GM23338 (cell line): ENCODE measurements at regions not wholly inside any gene's neighbourhood (a gene's known extent, or its start where the extent isn't known, plus 50 kb on each side); places are given as distances from the start of the nearest gene placed in this dataset.
A peak's percentile ranks its signal among the peaks of the same experiment; 100 is the strongest.

Experiments
- ATAC-seq: fragments of 200-7000 bp; cut with Tn5 transposase; 3 replicates; pipeline ENCODE4 v1.9.1; 2020
- DNase-seq: peaks from one replicate; pipeline ENCODE4 v3.0.0-alpha.2; 2015; ENCODE audit warnings: low spot score
- H2AFZ ChIP-seq: fragments of 200-600 bp; sonication (generic); 2 replicates; pipeline ENCODE4 v1.8.0; 2016; ENCODE audit warnings: antibody characterized with exemption, mild to moderate bottlenecking, moderate library complexity
- H3F3A ChIP-seq: fragments of 200-600 bp; sonication (generic); replicated peaks from 2 replicates; pipeline ENCODE4 v1.8.0; 2017; ENCODE audit warnings: antibody characterized with exemption, mixed run types, low read depth
- H3K27ac ChIP-seq: fragments of 200-600 bp; sonication (generic); 2 replicates; pipeline ENCODE4 v1.6.1; 2016; ENCODE audit warnings: low read depth
- H3K27me3 ChIP-seq: fragments of 200-600 bp; sonication (generic); 2 replicates; pipeline ENCODE4 v1.8.0; 2016; ENCODE audit warnings: mild to moderate bottlenecking, mixed run types, moderate library complexity; ENCODE audit not compliant: insufficient read depth
- H3K36me3 ChIP-seq: fragments of 200-600 bp; sonication (generic); 2 replicates; pipeline ENCODE4 v1.8.0; 2016; ENCODE audit warnings: mild to moderate bottlenecking; ENCODE audit not compliant: insufficient read depth
- H3K4me1 ChIP-seq: fragments of 200-600 bp; sonication (generic); 2 replicates; pipeline ENCODE4 v1.8.0; 2016; ENCODE audit warnings: mild to moderate bottlenecking, moderate library complexity; ENCODE audit not compliant: insufficient read depth
- H3K4me2 ChIP-seq: fragments of 200-600 bp; sonication (generic); 2 replicates; pipeline ENCODE4 v1.7.1; 2017; ENCODE audit warnings: mixed run types
- H3K4me3 ChIP-seq: fragments of 200-600 bp; sonication (generic); 2 replicates; pipeline ENCODE4 v1.6.1; 2016; ENCODE audit warnings: mixed run types
- H3K79me2 ChIP-seq: fragments of 200-600 bp; sonication (generic); replicated peaks from 2 replicates; pipeline ENCODE4 v1.8.0; 2017; ENCODE audit warnings: mild to moderate bottlenecking; ENCODE audit not compliant: insufficient read depth
- H3K9me2 ChIP-seq: fragments of 200-600 bp; sonication (generic); 2 replicates; pipeline ENCODE4 v1.8.0; 2017; ENCODE audit not compliant: insufficient read depth
- H4K20me1 ChIP-seq: fragments of 200-600 bp; sonication (generic); replicated peaks from 2 replicates; pipeline ENCODE4 v1.8.0; 2017; ENCODE audit warnings: mild to moderate bottlenecking; ENCODE audit not compliant: insufficient read depth
- H3K27ac Mint-ChIP-seq: 2 replicates; pipeline ENCODE4 v1.8.0; 2020; ENCODE audit warnings: inconsistent platforms, mild to moderate bottlenecking, moderate library complexity, mixed read lengths
- H3K27me3 Mint-ChIP-seq: 3 replicates; pipeline ENCODE4 v1.8.0; 2022; ENCODE audit warnings: low read depth, mild to moderate bottlenecking, moderate library complexity, mixed read lengths, inconsistent platforms; ENCODE audit not compliant: insufficient read depth, poor library complexity
- H3K36me3 Mint-ChIP-seq: 3 replicates; pipeline ENCODE4 v1.8.0; 2021; ENCODE audit warnings: low read depth, mild to moderate bottlenecking, inconsistent platforms, moderate library complexity, mixed read lengths
- H3K4me1 Mint-ChIP-seq: 3 replicates; pipeline ENCODE4 v1.8.0; 2020; ENCODE audit warnings: mild to moderate bottlenecking, inconsistent platforms, mixed read lengths
- H3K4me3 Mint-ChIP-seq: 3 replicates; pipeline ENCODE4 v1.8.0; 2021; ENCODE audit warnings: moderate library complexity, mild to moderate bottlenecking, inconsistent platforms, mixed read lengths
- H3K9me3 Mint-ChIP-seq: 3 replicates; pipeline ENCODE4 v1.8.0; 2020; ENCODE audit warnings: moderate library complexity, mild to moderate bottlenecking, inconsistent platforms, mixed read lengths
- CREB1 ChIP-seq: fragments of 250-450 bp; sonication (Bioruptor Pico); IDR thresholded peaks from 2 replicates; pipeline ENCODE4 v1.5.0; 2020; ENCODE audit warnings: low read depth, mild to moderate bottlenecking, moderate library complexity
- CTCF ChIP-seq, 2 experiments: fragments of 200-600 bp in 1 of 2; sonication (generic) in 1 of 2; conservative IDR thresholded peaks; 2 replicates each; pipeline versions ENCODE4 v1.5.1 to v1.6.1; 2016 to 2017; ENCODE audit warnings: antibody characterized with exemption in 2 of 2, low read depth in 2 of 2, mild to moderate bottlenecking in 2 of 2, moderate library complexity in 1 of 2
- ETS1 ChIP-seq: IDR thresholded peaks from 2 replicates; pipeline ENCODE4 v1.6.1; 2016; ENCODE audit warnings: antibody characterized with exemption
- EZH2 ChIP-seq: fragments of 200-600 bp; sonication (generic); IDR thresholded peaks from one replicate; pipeline ENCODE4 v1.8.0; 2017; ENCODE audit warnings: antibody characterized with exemption, mild to moderate bottlenecking, low read depth; ENCODE audit not compliant: unreplicated experiment
- EZH2phosphoT487 ChIP-seq: fragments of 200-600 bp; sonication (generic); IDR thresholded peaks from one replicate; pipeline ENCODE4 v1.8.1; 2018; ENCODE audit warnings: antibody characterized with exemption; ENCODE audit not compliant: unreplicated experiment
- JUNB ChIP-seq: IDR thresholded peaks from one replicate; pipeline ENCODE4 v1.6.1; 2016; ENCODE audit warnings: antibody characterized with exemption; ENCODE audit not compliant: unreplicated experiment
- NANOG ChIP-seq: IDR thresholded peaks from 2 replicates; pipeline ENCODE4 v1.6.1; 2016; ENCODE audit warnings: antibody characterized with exemption, borderline replicate concordance
- POLR2AphosphoS5 ChIP-seq: IDR thresholded peaks from 2 replicates; pipeline ENCODE4 v1.6.1; 2016; ENCODE audit warnings: antibody characterized with exemption, low read depth
- REST ChIP-seq: IDR thresholded peaks from one replicate; pipeline ENCODE4 v1.6.1; 2018; ENCODE audit warnings: antibody characterized with exemption; ENCODE audit not compliant: unreplicated experiment
- STAT1 ChIP-seq: IDR thresholded peaks from one replicate; pipeline ENCODE4 v1.6.1; 2016; ENCODE audit warnings: antibody characterized with exemption; ENCODE audit not compliant: unreplicated experiment
- ZNF114 ChIP-seq: fragments of 250-450 bp; sonication (Bioruptor Pico); IDR thresholded peaks from 2 replicates; pipeline ENCODE4 v1.5.0; 2020; ENCODE audit warnings: mild to moderate bottlenecking, moderate library complexity
- ZNF331 ChIP-seq: fragments of 250-450 bp; sonication (Bioruptor Pico); IDR thresholded peaks from 2 replicates; pipeline ENCODE4 v1.5.0; 2020; ENCODE audit warnings: low read depth, mild to moderate bottlenecking, moderate library complexity
- ZNF462 ChIP-seq: fragments of 250-450 bp; sonication (Bioruptor Pico); IDR thresholded peaks from 2 replicates; pipeline ENCODE4 v1.5.0; 2020; ENCODE audit warnings: mild to moderate bottlenecking, moderate library complexity

GRCh38 chr6:21710908-21711627 is 117.5 kb downstream of the SOX4 start:
- H3K4me1 ChIP-seq = peaks cover 61% of the 10 kb centered on the region
- H3K36me3 Mint-ChIP-seq = peaks cover 7% of the 10 kb centered on the region; the same call in 2 of the 3 replicates
- H3K79me2 ChIP-seq = peaks cover 100% of the 10 kb centered on the region
- no peaks in the 10 kb centered on the region for H3F3A ChIP-seq
- H3K4me3 Mint-ChIP-seq = no peak overlapping the region
- H3K27ac Mint-ChIP-seq = no peak overlapping the region
- H3K4me2 ChIP-seq = peak overlapping the region; percentile 36
- no peak overlapping the region for H2AFZ ChIP-seq
- ATAC-seq (no peak; the same call in 2 of the 3 replicates), DNase-seq (no peak)
- H3K4me1 Mint-ChIP-seq = peaks cover 61% of the 10 kb centered on the region
- H3K27me3 ChIP-seq = no peaks in the 10 kb centered on the region
- no peaks in the 10 kb centered on the region for H3K9me2 ChIP-seq
- peaks cover 8% of the 10 kb centered on the region for H3K27me3 Mint-ChIP-seq
- peaks cover 6% of the 10 kb centered on the region for H4K20me1 ChIP-seq
- TF ChIP-seq JUNB = no peak
- TF ChIP-seq ZNF331 (CRISPR knock-in tag) = no peak
- no peak for TF ChIP-seq EZH2phosphoT487
- no peak for TF ChIP-seq ZNF462 (CRISPR knock-in tag)
- no peak for TF ChIP-seq CTCF (conservative IDR thresholded peaks at IDR 0.05; ENCODE audit: low read depth in 2 of 2)
- no peak for TF ChIP-seq CREB1
- TF ChIP-seq ETS1 = no peak
- no peak for TF ChIP-seq EZH2
- TF ChIP-seq NANOG = no peak
- no peak for TF ChIP-seq ZNF114 (CRISPR knock-in tag)
- no peak for TF ChIP-seq POLR2AphosphoS5
- TF ChIP-seq STAT1 = no peak
- no peak for TF ChIP-seq REST
- H3K27ac ChIP-seq = peak overlapping the region; percentile 53
- H3K4me3 ChIP-seq = no peak overlapping the region
- H3K36me3 ChIP-seq = no peaks in the 10 kb centered on the region
- no peaks in the 10 kb centered on the region for H3K9me3 Mint-ChIP-seq
